ENCODE measurements at regions not wholly inside any gene's neighbourhood (a gene's known extent, or its start where the extent isn't known, plus 50 kb on each side); places are given as distances from the start of the nearest gene placed in this dataset.

- intact Hi-C loops (cut with DNase I) = no loop called here
- H3K36me3 ChIP-seq = no peaks in the 10 kb centered on the region
- TF ChIP-seq CTCF (IDR thresholded peaks at IDR 0.05) = no peak
- no peak overlapping the region for H3K9ac ChIP-seq (ENCODE audit: low read depth in 2 of 2, low read length in 2 of 2)
- H3K27me3 ChIP-seq = no peaks in the 10 kb centered on the region
- no peaks in the 10 kb centered on the region for H3K9me3 ChIP-seq
- H3K27ac ChIP-seq = no peak overlapping the region
- H3K4me3 ChIP-seq = no peak overlapping the region
- H3K4me1 ChIP-seq = no peaks in the 10 kb centered on the region
- DNase-seq = no peak
Measured at GRCh38 chr2:82636402-82637020, 1822.6 kb downstream of the SUCLG1 start.

DNA sequence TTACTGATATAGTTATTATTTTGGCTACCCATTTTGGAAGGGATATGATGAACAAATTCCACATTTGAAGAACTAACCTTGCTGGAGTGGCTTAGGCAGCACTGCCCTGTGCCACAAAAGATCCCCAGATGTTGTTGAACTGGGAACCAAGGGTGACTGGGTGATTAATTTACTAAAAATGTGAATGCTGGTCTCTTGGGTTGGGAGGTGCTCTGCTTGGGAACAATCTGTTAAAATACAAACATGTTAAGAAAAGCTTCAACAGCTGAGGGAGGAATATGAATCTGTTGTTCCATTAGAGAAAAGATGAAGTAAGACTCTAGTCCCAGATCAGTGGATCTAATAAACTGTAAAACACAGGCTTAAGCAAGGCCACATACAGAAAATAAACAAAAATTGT lies 1860.1 kb downstream of the SUCLG1 start:
- DNase-seq = no peak
- Histone ChIP-seq H3K4me1 (no peaks in the 10 kb centered on the region), H3K9ac (ENCODE audit: low read depth in 2 of 2, low read length in 2 of 2) (no peak overlapping the region), H3K9me3 (no peaks in the 10 kb centered on the region), H3K27me3 (no peaks in the 10 kb centered on the region), H3K4me3 (no peak overlapping the region), H3K27ac (no peak overlapping the region), H3K36me3 (no peaks in the 10 kb centered on the region)
- TF ChIP-seq CTCF (IDR thresholded peaks at IDR 0.05) = no peak
- intact Hi-C loops (cut with DNase I) = no loop called here

- H3K27me3 ChIP-seq = no peaks in the 10 kb centered on the region
- intact Hi-C loops (cut with DNase I) = no loop called here
- TF ChIP-seq CTCF (IDR thresholded peaks at IDR 0.05) = no peak
- no peaks in the 10 kb centered on the region for H3K36me3 ChIP-seq
- no peak for DNase-seq
- no peak overlapping the region for H3K4me3 ChIP-seq
- H3K27ac ChIP-seq = no peak overlapping the region
- no peaks in the 10 kb centered on the region for H3K4me1 ChIP-seq
- H3K9ac ChIP-seq (ENCODE audit: low read depth in 2 of 2, low read length in 2 of 2) = no peak overlapping the region
- H3K9me3 ChIP-seq = no peaks in the 10 kb centered on the region
Measured at GRCh38 chr2:82596581-82596980, 1862.5 kb downstream of the SUCLG1 start.

DNA sequence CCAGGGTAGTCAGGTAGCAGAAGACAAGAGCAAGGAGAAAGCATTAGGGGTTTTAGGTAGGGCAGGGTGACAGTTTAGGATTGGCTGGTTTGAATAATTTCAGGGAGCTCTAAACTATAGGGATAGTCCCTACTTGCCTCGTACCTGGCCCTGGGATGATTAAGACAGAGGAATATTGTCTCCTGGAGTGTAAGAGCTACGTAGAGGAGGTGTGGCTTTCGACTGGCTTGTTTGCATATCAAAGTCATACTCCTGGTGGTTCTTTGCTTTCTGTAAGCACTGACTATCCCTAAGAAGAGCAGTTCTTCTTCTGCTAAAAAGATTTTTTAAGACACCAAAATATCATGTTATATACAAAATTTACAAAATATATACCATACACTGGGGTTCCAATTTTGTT lies 1867.4 kb downstream of the SUCLG1 start:
- H3K4me3 ChIP-seq = no peak overlapping the region
- no peaks in the 10 kb centered on the region for H3K27me3 ChIP-seq
- H3K27ac ChIP-seq = no peak overlapping the region
- no peaks in the 10 kb centered on the region for H3K9me3 ChIP-seq
- DNase-seq = no peak
- no peaks in the 10 kb centered on the region for H3K36me3 ChIP-seq
- intact Hi-C loops (cut with DNase I) = no loop called here
- no peak overlapping the region for H3K9ac ChIP-seq (ENCODE audit: low read depth in 2 of 2, low read length in 2 of 2)
- no peaks in the 10 kb centered on the region for H3K4me1 ChIP-seq
- TF ChIP-seq CTCF (IDR thresholded peaks at IDR 0.05) = no peak

DNA sequence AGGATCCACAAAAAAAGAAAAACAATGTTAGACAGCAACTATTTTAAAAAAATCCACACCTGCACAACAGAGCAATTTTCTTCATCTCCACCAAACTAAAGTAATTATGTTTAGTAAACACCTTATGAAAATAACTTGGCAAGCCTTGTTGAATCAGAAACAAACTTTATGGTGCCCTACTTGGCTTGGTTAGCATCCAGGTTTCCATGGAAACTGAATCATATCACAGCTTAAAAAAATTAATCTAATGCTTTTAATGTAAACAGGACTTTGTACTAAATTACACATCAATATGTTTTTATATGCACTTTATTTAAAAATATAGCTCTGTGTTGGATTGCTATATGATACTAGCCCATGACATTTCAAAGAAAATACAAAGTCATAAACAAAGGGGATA lies 1882.4 kb downstream of the SUCLG1 start:
- Histone ChIP-seq H3K36me3 (no peaks in the 10 kb centered on the region), H3K27me3 (no peaks in the 10 kb centered on the region), H3K4me3 (no peak overlapping the region), H3K9ac (ENCODE audit: low read depth in 2 of 2, low read length in 2 of 2) (no peak overlapping the region), H3K27ac (no peak overlapping the region), H3K9me3 (no peaks in the 10 kb centered on the region), H3K4me1 (no peaks in the 10 kb centered on the region)
- no peak for DNase-seq
- no peak for TF ChIP-seq CTCF (IDR thresholded peaks at IDR 0.05)
- intact Hi-C loops (cut with DNase I) = no loop called here

GRCh38 chr2:82539280-82539621 lies 1919.8 kb downstream of the SUCLG1 start:
- DNase-seq = no peak
- intact Hi-C loops (cut with DNase I) = no loop called here

More at GRCh38 chr2:82539280-82539621, 1919.8 kb downstream of the SUCLG1 start:
- Histone ChIP-seq H3K4me1 (no peaks in the 10 kb centered on the region), H3K27me3 (no peaks in the 10 kb centered on the region), H3K27ac (no peak overlapping the region), H3K9ac (ENCODE audit: low read depth in 2 of 2, low read length in 2 of 2) (no peak overlapping the region), H3K36me3 (no peaks in the 10 kb centered on the region), H3K9me3 (no peaks in the 10 kb centered on the region), H3K4me3 (no peak overlapping the region)
- TF ChIP-seq CTCF (IDR thresholded peaks at IDR 0.05) = no peak
